ENCODE measurements at regions not wholly inside any gene's neighbourhood (a gene's known extent, or its start where the extent isn't known, plus 50 kb on each side); places are given as distances from the start of the nearest gene placed in this dataset.

DNA sequence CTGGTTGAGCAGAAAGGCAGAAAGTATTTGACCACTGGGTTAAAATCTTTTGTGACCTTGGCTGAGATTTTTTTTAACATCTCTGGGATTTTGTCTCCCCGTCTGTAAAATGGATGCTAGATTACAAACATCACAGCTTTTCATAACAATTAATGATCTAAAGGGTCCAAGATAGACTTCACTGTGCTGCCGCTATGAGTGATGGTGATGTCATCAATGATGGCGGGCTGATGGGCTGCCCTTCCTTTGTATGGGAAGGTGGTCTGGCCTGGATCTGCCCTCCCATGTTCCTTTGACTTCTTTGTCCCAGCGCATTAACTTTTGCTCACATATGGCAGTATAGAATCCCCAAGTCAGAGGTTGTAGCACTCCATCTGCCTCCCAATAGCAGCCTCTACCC is 116.7 kb downstream of the IRX5 start:
- CTCF ChIA-PET: no interaction called here
- TF ChIP-seq, protein P1, sequence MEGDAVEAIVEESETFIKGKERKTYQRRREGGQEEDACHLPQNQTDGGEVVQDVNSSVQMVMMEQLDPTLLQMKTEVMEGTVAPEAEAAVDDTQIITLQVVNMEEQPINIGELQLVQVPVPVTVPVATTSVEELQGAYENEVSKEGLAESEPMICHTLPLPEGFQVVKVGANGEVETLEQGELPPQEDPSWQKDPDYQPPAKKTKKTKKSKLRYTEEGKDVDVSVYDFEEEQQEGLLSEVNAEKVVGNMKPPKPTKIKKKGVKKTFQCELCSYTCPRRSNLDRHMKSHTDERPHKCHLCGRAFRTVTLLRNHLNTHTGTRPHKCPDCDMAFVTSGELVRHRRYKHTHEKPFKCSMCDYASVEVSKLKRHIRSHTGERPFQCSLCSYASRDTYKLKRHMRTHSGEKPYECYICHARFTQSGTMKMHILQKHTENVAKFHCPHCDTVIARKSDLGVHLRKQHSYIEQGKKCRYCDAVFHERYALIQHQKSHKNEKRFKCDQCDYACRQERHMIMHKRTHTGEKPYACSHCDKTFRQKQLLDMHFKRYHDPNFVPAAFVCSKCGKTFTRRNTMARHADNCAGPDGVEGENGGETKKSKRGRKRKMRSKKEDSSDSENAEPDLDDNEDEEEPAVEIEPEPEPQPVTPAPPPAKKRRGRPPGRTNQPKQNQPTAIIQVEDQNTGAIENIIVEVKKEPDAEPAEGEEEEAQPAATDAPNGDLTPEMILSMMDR (IDR thresholded peaks at IDR 0.05; ENCODE audit: insufficient read depth, low read depth, low read length): no peak
- Histone ChIP-seq H3K4me3 (ENCODE audit: low read depth, low read length) (no peak overlapping the region), H3K27me3 (ENCODE audit: control insufficient read depth, insufficient read depth, low read length) (no peaks in the 10 kb centered on the region; the same call in 1 of the 2 replicates), H3K36me3 (ENCODE audit: control insufficient read depth, insufficient read depth, low read length) (no peaks in the 10 kb centered on the region)
- POLR2A ChIA-PET: no interaction called here
- no peak for DNase-seq (ENCODE audit: low read depth)

DNA sequence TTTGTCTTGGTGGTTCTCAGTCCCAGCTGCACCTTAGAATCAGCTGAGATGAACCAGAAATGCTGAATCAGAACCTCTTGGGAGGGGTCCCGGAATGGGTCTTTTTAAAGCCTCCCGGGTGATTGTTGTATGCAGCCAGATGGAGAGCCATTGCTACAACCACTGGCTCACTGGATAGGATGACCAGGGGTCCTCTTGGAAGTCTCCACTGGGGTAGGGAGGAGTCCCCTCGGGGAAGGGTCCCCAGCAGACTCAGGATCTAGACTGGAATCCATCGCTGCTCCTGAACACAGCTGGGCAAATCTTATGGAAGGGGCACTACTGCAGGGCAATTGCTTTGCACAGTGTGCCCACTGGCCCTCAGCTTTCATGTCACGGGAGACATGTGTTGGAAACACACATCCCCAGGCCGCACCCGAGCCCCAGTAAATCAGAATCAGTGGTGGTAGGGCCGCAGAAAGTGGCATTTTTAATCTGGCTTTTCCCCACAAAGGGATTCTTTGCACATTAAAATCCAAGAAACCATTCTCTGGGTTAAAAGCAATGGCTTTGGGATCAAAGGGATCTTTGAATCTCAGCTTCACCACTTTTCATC is 117.3 kb downstream of the IRX5 start:
- Histone ChIP-seq H3K27me3 (ENCODE audit: control insufficient read depth, insufficient read depth, low read length) (no peaks in the 10 kb centered on the region; the same call in 1 of the 2 replicates), H3K4me3 (ENCODE audit: low read depth, low read length) (no peak overlapping the region), H3K36me3 (ENCODE audit: control insufficient read depth, insufficient read depth, low read length) (no peaks in the 10 kb centered on the region)
- TF ChIP-seq, protein P1 (IDR thresholded peaks at IDR 0.05; ENCODE audit: insufficient read depth, low read depth, low read length): no peak
- ChIA-PET CTCF (no interaction called here), POLR2A (no interaction called here)
- no peak for DNase-seq (ENCODE audit: low read depth)

DNA sequence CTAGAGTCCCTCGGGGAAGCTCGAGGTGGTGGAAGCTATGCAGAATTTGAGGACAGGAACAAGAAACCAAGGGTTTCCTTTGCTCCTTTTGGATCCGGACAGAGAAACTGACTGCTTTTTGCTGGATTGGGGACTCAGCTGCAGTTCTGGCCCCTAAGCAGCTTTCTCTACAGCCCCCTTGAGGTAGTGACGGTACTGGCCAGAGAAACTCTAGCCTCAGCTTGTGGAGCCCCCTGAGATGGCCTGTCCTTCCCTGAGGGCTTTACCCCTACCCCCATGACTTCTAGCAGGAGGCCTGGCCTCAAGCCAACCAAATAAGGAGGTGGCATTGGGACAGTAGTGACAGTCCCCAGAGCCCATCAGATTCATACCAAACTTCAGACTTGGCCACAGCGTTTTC is 118.1 kb downstream of the IRX5 start:
- no peak for DNase-seq (ENCODE audit: low read depth)
- Histone ChIP-seq H3K27me3 (ENCODE audit: control insufficient read depth, insufficient read depth, low read length) (no peaks in the 10 kb centered on the region; the same call in 1 of the 2 replicates), H3K36me3 (ENCODE audit: control insufficient read depth, insufficient read depth, low read length) (no peaks in the 10 kb centered on the region), H3K4me3 (ENCODE audit: low read depth, low read length) (no peak overlapping the region)
- TF ChIP-seq, protein P1 (IDR thresholded peaks at IDR 0.05; ENCODE audit: insufficient read depth, low read depth, low read length): no peak
- ChIA-PET POLR2A (no interaction called here), CTCF (interaction anchor here (1.0 kb wide), 1 partner anchor 13 kb away, joined by 3 read pairs; no protein-coding TSS in a partner anchor)

DNA sequence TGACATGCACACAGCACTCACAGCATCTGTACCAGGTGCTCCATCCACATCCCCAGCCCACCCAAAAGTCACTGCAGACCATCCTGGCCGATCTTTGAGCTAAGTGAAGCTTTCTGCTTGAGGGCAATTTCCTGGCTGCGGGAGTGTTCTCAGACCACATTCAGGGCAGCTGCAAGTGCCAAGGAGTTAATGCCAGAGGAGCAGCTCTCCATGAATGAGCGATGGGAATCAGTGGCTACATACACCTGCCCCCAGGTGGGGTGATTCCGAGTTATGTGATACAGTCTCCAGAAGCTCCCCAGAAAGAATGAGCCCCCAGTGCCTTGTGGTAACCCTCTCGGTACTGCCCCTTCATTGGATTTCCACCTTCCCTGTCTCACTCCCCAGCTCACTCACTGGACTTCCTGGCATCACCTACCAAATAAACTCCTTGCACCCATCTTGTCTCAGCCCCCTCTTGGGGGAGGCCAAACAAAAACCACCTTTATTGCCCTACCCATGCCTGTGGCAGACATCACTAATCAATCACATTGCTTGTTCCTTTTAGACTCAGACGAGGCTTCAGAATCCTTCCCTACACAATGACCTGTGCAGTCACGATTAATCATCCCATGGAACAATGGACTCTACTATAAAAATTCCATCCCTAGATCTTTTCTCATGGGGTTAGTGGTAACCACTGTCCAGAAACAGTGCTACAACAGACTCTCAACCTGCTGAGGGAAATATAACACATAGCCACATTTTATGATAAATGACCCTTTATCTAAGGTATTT is 121.1 kb downstream of the IRX5 start:
- ChIA-PET POLR2A (no interaction called here), CTCF (interaction anchor here (1.1 kb wide), 1 partner anchor 12 kb away, joined by 3 read pairs; no protein-coding TSS in a partner anchor)
- H3K27me3 ChIP-seq (ENCODE audit: control insufficient read depth, insufficient read depth, low read length): peaks cover 3% of the 10 kb centered on the region; the same call in 1 of the 2 replicates
- TF ChIP-seq, protein P1 (IDR thresholded peaks at IDR 0.05; ENCODE audit: insufficient read depth, low read depth, low read length): no peak
- H3K36me3 ChIP-seq (ENCODE audit: control insufficient read depth, insufficient read depth, low read length): no peaks in the 10 kb centered on the region
- DNase-seq (ENCODE audit: low read depth): no peak
- H3K4me3 ChIP-seq (ENCODE audit: low read depth, low read length): no peak overlapping the region

DNA sequence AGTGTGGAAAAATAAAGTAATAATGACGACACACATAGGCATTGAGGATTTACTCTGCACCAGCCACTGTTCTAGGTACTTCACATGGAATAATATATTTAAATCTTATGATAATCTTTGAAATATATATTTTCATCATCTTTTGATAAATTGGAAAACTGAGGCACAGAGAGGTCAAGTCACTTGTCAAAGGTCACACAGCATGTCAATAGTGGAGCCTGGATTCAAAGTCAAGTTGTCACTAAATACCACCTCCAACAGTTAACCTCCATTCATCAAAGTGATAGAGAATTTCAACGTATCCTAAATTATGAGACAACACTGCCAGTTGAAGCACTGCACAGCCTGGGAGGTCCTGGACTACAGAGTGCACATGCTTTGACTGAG is 121.7 kb downstream of the IRX5 start:
- POLR2A ChIA-PET: no interaction called here
- no peak for DNase-seq (ENCODE audit: low read depth)
- H3K4me3 ChIP-seq (ENCODE audit: low read depth, low read length): no peak overlapping the region
- CTCF ChIA-PET: no interaction called here
- no peaks in the 10 kb centered on the region for H3K36me3 ChIP-seq (ENCODE audit: control insufficient read depth, insufficient read depth, low read length)
- TF ChIP-seq, protein P1 (IDR thresholded peaks at IDR 0.05; ENCODE audit: insufficient read depth, low read depth, low read length): no peak
- H3K27me3 ChIP-seq (ENCODE audit: control insufficient read depth, insufficient read depth, low read length): peaks cover 4% of the 10 kb centered on the region

All from BJ (cell line).